ENCODE measurements at regions not wholly inside any gene's neighbourhood (a gene's known extent, or its start where the extent isn't known, plus 50 kb on each side); places are given as distances from the start of the nearest gene placed in this dataset.
"Not testable (repeated sequence)": the region's sequence is repeated elsewhere in the genome, so short reads cannot be mapped to it uniquely, and the experiment has no call there.

DNA sequence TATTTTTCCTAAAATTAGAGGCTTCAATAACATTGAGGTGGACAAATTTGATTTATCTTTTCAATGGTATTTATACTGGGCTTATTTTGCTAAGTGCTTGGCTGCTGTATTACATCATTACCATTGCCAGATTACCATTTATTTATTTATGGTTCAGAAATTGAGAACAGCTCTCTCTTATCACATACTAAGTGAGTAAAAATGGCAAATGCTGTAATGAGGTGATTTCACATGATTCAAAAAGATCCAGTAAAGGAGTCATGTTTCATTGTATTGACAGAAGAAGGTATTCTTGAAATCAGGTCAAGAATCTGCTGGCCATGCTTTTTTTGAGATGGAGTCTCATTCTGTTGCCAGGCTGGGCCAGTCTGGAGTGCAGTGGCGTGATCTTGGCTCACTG is 322.6 kb downstream of the KIF20B start:
- DNase-seq (ENCODE audit: low read depth, low spot score): no peak

- DNase-seq (ENCODE audit: low read depth, low spot score): peak; percentile 3
Observed at GRCh38 chr10:90028312-90028711, 326.9 kb downstream of the KIF20B start.

GRCh38 chr10:90031776-90032175 is 330.4 kb downstream of the KIF20B start:
- no peak for DNase-seq (ENCODE audit: low read depth, low spot score)

DNA sequence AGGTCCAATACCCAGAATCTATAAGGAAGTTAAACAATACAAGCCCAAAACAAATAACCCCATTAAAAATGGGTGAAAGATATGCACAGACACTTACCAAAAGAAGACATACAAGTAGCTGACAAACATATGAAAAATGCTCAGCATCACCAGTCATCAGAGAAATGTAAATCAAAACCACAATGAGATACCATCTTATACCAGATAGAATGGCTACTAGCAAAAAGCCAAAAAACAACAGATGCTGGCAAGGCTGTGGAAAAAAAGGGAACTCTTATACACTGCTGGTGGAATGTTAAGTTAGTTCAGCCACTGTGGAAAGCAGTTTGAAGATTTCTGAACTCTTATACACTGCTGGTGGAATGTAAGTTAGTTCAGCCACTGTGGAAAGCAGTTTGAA is 331.1 kb downstream of the KIF20B start:
- no peak for DNase-seq (ENCODE audit: low read depth, low spot score)

GRCh38 chr10:90034862-90035261 is 333.5 kb downstream of the KIF20B start:
- DNase-seq (ENCODE audit: low read depth, low spot score): not testable (repeated sequence)

- DNase-seq (ENCODE audit: low read depth, low spot score): no peak
Observed at GRCh38 chr10:90041585-90041984, 340.2 kb downstream of the KIF20B start.

DNA sequence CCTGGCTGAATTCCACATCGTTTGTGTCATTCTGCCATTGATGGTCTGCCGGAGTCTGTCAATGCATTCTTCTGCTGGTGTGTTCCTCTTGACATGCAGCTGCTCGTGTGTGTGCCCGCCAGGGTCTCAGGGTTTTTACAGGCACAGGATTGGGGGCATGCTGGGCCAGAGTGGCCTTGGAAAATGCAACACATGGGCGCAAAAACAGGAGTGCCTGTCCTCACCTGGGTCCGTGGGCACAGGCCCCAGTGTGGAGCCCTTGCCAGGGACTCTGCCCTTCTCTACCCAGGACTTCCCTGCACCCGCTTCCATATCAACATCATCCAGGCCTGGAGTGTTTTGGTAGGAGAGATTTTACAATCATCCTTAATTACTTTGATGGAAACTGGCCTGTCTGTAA is 340.7 kb downstream of the KIF20B start:
- DNase-seq (ENCODE audit: low read depth, low spot score): peak; percentile 3

DNA sequence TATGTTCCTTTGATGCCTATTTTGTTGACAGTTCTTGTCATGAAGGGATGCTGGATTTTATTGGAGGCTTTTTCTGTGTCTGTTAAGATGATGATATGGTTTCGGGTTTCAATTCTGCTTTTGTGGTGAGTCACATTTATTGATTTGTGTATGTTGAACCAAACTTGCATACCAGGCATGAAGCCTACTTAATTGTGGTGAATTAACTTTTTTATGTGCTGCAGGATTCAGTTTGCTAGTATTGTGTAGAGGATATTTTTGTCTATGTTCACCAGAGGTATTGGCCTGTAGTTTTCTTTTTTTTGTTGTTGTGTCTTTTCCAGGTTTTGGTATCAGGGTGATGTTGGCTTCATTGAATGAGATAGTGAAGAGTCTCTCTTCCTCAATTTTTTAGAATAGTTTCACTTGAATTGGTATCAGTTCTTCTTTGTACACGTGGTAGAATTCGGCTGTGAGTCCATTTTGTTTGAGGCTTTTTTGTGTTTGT is 345.9 kb downstream of the KIF20B start:
- DNase-seq (ENCODE audit: low read depth, low spot score): no peak

DNA sequence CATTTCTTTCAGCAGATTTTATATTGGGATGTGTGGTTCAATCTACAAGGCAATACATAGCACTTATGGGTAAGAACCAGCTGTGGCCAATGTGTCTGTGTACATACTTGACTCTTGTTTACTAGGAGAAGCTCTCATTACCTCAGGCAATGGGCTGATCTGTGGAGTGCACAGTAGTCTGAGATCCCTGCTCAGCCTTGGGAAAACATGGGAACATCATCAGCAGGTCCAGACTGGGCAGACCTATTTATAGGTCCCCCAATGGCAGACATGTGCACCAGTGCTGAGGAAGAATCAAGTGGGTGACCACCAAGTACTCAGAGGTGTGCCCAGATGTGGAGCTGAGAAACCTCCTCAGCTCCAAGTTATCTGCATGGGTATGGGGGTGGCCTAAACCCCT is 349.7 kb downstream of the KIF20B start:
- DNase-seq (ENCODE audit: low read depth, low spot score): no peak

DNA sequence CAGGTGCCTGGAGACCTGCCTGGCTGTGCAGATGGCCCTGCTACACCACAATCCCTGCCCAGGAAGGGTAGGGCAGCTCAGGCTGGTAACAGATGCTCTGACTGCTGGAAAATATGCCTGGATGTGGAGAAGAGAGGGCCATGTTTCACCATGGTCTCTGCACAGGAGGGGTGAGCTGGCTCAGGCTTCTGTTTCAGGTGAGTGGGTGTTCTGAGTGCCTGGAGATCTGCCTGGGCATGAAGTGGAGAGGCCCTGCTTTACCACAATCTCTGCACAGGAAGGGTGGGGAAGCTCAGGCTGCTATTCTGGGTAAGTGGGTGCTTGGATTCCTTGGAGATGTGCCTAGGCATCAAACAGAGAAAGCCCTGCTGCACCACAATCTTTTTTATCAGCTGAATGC is 350.1 kb downstream of the KIF20B start:
- no peak for DNase-seq (ENCODE audit: low read depth, low spot score)

DNA sequence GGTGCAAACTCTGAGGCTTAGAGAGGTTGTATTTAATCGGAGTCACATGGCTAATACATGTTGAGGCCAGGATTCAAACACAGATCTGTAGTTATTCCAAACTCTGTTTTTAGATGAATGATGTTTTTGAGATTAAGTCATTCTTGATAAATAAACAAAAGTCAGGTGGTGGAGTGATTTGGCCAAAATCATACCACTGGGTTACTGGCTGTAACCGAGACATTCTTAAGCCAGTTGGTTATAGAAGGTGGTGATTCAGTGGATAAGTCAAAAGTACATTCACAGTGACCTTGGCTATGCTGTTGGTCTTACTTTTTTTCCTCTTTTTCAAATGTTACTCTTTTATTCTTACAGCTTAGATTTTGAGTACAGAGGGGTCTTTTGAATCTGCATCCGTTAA is 361.4 kb downstream of the KIF20B start:
- no peak for DNase-seq (ENCODE audit: low read depth, low spot score)

GRCh38 chr10:90064295-90064694 is 362.9 kb downstream of the KIF20B start:
- no peak for DNase-seq (ENCODE audit: low read depth, low spot score)

GRCh38 chr10:90066435-90066834 is 365.0 kb downstream of the KIF20B start:
- no peak for DNase-seq (ENCODE audit: low read depth, low spot score)

DNA sequence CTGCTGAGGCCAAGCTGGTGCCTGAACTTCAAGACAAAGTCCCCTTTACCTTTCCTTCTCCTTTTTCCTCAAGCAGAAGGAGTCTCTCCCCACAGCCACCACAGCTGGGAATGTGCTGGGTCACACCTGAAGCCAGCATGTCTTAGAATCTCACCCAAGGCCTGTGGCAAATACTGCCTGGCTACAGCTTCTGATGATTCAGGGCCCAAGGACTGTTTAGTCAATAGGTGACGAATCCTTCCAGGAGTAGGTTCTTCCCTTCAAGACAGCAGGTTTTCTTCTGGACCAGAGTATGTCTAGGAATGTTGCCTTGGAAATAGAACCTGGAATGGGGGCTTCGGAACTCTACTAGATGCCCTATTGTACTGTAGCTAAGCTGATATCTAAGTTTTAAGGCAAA is 374.6 kb downstream of the KIF20B start:
- DNase-seq (ENCODE audit: low read depth, low spot score): no peak

DNA sequence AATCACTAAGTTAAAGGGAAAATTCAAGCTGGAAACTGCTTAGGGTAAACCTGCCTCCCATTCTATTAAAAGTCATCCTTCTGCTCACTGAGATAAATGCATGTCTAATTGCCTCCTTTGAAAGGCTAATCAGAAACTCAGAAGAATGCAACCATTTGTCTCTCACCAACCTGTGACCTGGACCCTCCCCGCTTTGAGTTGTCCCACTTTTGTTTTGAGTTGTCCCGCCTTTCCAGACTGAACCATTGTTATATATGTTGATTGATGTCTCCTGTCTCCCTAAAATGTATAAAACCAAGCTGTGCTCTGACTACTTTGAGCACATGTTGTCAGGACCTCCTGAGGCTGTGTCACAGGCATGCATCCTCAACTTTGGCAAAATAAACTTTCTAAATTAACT is 378.4 kb downstream of the KIF20B start:
- DNase-seq (ENCODE audit: low read depth, low spot score): peak; percentile 44

GRCh38 chr10:90086606-90087190 is 385.3 kb downstream of the KIF20B start:
- DNase-seq (ENCODE audit: low read depth, low spot score): peak; percentile 11

DNA sequence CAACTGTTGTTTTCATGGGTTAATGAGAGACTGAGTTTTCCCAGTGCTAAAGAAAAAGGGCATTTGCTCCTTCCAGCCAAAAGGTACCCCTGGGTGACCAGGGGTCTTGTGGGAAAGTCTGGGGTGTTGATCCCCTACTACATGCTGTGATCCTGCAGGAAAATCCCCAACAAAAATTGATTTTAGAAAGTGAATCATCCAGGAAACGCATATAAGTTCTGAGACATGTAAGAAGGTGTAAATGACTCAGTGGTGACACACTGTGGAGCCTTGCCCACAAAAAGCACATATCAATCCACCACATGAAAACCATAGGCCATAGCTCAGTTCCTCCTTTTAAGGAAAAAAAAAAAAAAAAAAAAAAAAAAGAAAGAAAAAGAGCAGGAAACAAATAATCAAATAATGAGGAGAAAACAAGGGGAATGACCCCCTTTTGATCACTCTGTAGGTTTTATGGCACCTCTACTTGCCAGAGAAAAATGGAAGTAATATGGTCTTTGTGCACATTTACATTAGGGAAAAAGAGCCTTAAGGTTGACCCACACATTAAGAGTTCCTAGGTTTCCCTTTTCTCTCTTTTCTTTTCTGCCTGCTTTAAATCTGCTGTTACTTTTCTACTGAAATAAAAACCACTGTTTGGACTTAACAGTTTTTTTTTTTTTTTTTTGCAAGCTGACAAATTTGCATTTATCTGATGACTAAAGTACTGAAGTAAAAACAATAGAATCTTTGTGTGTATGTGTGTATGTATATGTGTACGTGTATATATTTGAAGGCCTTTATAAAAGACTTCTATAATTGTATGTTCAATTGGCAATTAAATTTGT is 386.0 kb downstream of the KIF20B start:
- DNase-seq (ENCODE audit: low read depth, low spot score): no peak

GRCh38 chr10:90088024-90088317 is 386.6 kb downstream of the KIF20B start:
- DNase-seq (ENCODE audit: low read depth, low spot score): no peak

DNA sequence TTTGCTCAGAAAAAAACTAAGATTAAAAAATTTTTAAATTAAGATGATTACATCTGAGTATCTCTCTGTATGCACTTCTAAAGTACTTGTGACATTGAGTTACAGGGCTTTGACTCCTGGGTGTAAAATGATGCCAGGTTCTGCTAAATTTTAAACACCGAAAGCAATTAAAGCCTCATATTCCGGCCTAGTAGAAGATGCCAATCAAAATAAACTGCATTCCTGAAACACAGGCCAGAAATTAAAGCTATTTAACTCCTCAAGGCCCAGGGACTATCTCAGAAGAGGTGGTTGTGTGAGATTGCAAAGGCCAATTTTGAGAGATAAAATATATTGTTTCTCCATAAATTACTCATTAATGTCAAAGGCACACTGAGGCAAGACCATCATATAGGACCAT is 388.3 kb downstream of the KIF20B start:
- no peak for DNase-seq (ENCODE audit: low read depth, low spot score)

DNA sequence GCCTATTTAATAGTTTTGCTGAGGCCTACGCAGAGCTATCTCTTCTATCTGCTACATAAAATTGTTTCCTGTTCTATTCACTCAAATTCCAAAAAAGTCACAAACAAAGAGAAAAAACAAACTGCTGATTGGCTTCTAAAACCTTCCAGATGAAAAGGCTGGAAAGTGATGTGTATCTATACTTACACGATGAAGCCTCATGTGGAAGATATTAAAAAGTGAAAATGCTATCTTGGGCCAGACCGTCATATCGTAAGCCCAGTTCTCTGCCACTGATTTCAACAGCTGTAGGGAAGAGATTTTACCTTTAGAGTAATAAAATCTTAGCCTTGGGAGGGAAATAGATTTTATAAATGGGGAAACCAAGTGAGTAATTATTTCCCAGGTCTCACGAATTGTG is 394.8 kb downstream of the KIF20B start:
- no peak for DNase-seq (ENCODE audit: low read depth, low spot score)

DNA sequence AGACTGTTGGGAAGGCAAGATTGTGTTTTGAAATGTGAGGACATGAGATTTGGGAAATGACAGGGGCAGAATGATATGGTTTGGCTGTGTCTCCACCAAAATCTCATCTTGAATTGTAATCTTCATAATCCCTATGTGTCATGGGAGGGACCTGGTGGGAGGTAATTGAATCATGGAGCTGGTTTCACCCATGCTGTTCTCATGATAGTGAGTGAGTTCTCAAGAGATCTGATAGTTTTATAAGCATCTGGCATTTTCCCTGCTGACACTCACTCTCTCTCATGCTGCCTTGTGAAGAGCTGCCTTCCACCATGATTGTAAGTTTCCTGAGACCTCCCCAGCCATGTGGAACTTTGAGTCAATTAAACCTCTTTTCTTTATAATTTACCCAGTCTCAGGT is 406.2 kb downstream of the KIF20B start:
- DNase-seq (ENCODE audit: low read depth, low spot score): not testable (repeated sequence)

DNA sequence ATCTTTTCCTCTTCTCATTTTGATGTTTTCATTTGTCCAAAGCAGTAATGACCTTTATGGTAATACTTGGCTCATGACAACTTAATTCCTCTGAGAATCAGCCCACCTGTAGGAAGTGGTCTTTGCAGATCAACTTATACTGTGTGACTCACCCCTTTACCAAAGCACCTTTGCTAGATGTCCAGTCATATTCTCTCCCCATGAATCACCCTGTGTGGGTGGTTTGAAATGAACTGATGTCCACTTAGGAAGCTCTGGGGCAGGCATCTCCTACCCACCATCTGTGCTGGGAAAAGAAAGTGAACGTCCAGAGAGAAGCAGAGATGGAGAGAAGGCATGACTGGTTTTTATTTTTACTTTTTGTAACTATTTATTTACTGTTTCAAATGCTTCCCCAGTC is 410.3 kb downstream of the KIF20B start:
- no peak for DNase-seq (ENCODE audit: low read depth, low spot score)

DNA sequence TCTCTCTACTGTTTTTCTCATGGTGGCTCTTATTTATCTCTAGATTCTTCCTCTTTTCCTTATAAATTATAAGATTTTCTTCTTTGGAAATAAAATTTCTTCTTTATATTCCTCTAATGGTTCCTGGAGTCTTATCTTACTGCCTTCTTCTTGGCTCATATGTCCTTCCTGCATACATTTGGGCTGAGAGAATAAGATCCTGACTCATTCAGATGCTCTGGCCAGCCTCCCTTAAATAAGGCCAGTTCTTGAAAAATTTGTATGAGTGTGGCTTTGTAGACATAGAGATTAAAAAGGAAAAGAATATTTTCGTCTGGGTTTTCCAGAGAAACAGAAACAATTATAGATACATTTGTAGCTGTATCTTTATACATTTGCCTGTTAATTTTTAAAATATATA is 411.3 kb downstream of the KIF20B start:
- no peak for DNase-seq (ENCODE audit: low read depth, low spot score)

GRCh38 chr10:90118567-90118966 is 417.2 kb downstream of the KIF20B start:
- not testable (repeated sequence) for DNase-seq (ENCODE audit: low read depth, low spot score)

Data from ELF-1 (cell line).